CD4-positive, alpha-beta memory T cell (primary cell): ENCODE measurements at regions not wholly inside any gene's neighbourhood (a gene's known extent, or its start where the extent isn't known, plus 50 kb on each side); places are given as distances from the start of the nearest gene placed in this dataset.

Experiments
- CTCF ChIA-PET: fragments of 350-600 bp; sonication (Branson Sonifier 250); formaldehyde crosslinking; loops from one replicate; lab custom pipeline; 2021; ENCODE audit warnings: inconsistent platforms; ENCODE audit not compliant: partially characterized antibody; lab: Charles Lee
- POLR2A ChIA-PET: fragments of 350-600 bp; sonication (Branson Sonifier 250); formaldehyde crosslinking; loops from one replicate; lab custom pipeline; 2021; ENCODE audit not compliant: partially characterized antibody; lab: Charles Lee
- DNase-seq, 5 donors: peaks; one replicate each; pipeline versions ENCODE4 v3.0.0 to v3.0.0-alpha.2; 2020 to 2022; ENCODE audit warnings: mixed read lengths in 1 of 5
- H3K27ac ChIP-seq: one replicate; pipeline ENCODE4 v1.7.0; 2013; ENCODE audit warnings: low read depth, low read length
- H3K27me3 ChIP-seq: 2 replicates; pipeline ENCODE4 v1.7.0; 2013; ENCODE audit warnings: mild to moderate bottlenecking, low read length, moderate library complexity; ENCODE audit not compliant: insufficient read depth
- H3K36me3 ChIP-seq: 2 replicates; pipeline ENCODE4 v1.7.0; 2013; ENCODE audit warnings: mild to moderate bottlenecking, low read length, moderate library complexity; ENCODE audit not compliant: insufficient read depth
- H3K4me1 ChIP-seq: 2 replicates; pipeline ENCODE4 v1.7.0; 2013; ENCODE audit warnings: mild to moderate bottlenecking, low read length, moderate library complexity; ENCODE audit not compliant: insufficient read depth
- H3K4me3 ChIP-seq, 2 donors: one replicate each; pipeline ENCODE4 v1.7.0; 2013; ENCODE audit warnings: low read length in 2 of 2, mild to moderate bottlenecking in 1 of 2
- H3K9me3 ChIP-seq, 2 donors: one replicate each; pipeline ENCODE4 v1.7.0; 2013; ENCODE audit warnings: low read length in 2 of 2, control low read depth in 1 of 2; ENCODE audit not compliant: control insufficient read depth in 1 of 2
- H3K27ac Mint-ChIP-seq, 7 donors: one replicate each; pipeline ENCODE4 v1.8.0; 2020 to 2021; ENCODE audit warnings: mixed read lengths in 7 of 7, mild to moderate bottlenecking in 6 of 7, inconsistent platforms in 3 of 7, moderate library complexity in 3 of 7
- H3K27me3 Mint-ChIP-seq, 2 donors: one replicate each; pipeline ENCODE4 v1.8.0; 2020 to 2021; ENCODE audit warnings: mixed read lengths in 2 of 2
- H3K36me3 Mint-ChIP-seq, 2 donors: one replicate each; pipeline ENCODE4 v1.8.0; 2020 to 2021; ENCODE audit warnings: mixed read lengths in 2 of 2, inconsistent platforms in 1 of 2, mild to moderate bottlenecking in 1 of 2
- H3K4me1 Mint-ChIP-seq, 4 donors: one replicate each; pipeline ENCODE4 v1.8.0; 2020 to 2021; ENCODE audit warnings: mixed read lengths in 4 of 4, mild to moderate bottlenecking in 1 of 4
- H3K4me3 Mint-ChIP-seq, 8 donors: one replicate each; pipeline ENCODE4 v1.8.0; 2020 to 2021; ENCODE audit warnings: mixed read lengths in 8 of 8, mild to moderate bottlenecking in 7 of 8, moderate library complexity in 6 of 8, inconsistent platforms in 3 of 8
- H3K9me3 Mint-ChIP-seq, 8 donors: one replicate each; pipeline ENCODE4 v1.8.0; 2020 to 2021; ENCODE audit warnings: mixed read lengths in 8 of 8, mild to moderate bottlenecking in 5 of 8, inconsistent platforms in 3 of 8, moderate library complexity in 1 of 8
- intact Hi-C: fragments of 100-400 bp; cut with micrococcal nuclease; formaldehyde crosslinking; loops from one replicate; pipeline ENCODE4 v1.15.1; 2023

DNA sequence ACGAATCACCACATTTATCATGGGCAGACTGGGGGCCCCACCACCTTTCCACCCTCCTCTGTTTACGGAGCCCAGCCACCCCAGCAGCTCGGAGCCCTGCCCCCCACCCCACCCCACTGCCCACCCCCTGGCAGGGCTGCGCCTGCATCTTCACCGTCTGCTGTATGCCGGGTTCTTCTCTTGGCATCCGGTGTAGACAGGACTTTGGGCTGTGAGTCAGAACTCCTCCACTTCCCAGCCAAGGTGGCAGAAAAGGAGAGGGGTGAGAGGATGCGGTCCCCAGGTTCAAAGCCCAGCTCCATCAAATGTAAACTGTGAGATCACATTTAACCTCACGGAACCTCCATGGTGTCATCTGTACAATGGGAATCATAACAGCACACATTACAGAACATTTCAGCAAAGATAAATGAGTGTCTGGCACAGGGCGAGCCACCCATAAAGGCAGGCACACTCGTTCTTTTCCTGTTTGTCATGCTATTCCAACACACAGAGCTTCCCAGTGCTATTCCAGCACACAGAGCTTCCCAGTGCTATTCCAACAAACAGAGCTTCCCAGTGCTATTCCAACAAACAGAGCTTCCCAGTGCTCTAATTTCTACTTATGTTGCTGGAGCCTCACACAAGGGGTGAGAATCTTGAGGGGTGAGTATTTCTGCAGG lies 292.7 kb upstream of the RTL1 start:
- Histone ChIP-seq H3K27ac (no peak overlapping the region), H3K4me1 (no peaks in the 10 kb centered on the region), H3K9me3 (no peaks in the 10 kb centered on the region), H3K36me3 (no peaks in the 10 kb centered on the region), H3K27me3 (no peaks in the 10 kb centered on the region), H3K4me3 (no peak overlapping the region)
- Mint-ChIP-seq H3K27me3 (peaks cover 0 to 3% of the 10 kb centered on the region in 2 donors), H3K36me3 (no peaks in the 10 kb centered on the region), H3K4me1 (no peaks in the 10 kb centered on the region), H3K4me3 (no peak overlapping the region), H3K27ac (no peak overlapping the region), H3K9me3 (peaks cover 0 to under 1% (median 0%) of the 10 kb centered on the region in 8 donors)
- POLR2A ChIA-PET, result no interaction called here
- DNase-seq, result no peak
- CTCF ChIA-PET, result no interaction called here
- intact Hi-C loops, result no loop called here

GRCh38 chr14:101196795-101197590 lies 293.5 kb upstream of the RTL1 start:
- peaks cover 0 to 3% of the 10 kb centered on the region in 2 donors for H3K27me3 Mint-ChIP-seq
- Histone ChIP-seq H3K36me3 (no peaks in the 10 kb centered on the region), H3K9me3 (no peaks in the 10 kb centered on the region), H3K4me3 (no peak overlapping the region), H3K27me3 (no peaks in the 10 kb centered on the region), H3K27ac (no peak overlapping the region), H3K4me1 (no peaks in the 10 kb centered on the region)
- no peak for DNase-seq
- no peaks in the 10 kb centered on the region for H3K4me1 Mint-ChIP-seq
- no peaks in the 10 kb centered on the region for H3K36me3 Mint-ChIP-seq
- ChIA-PET CTCF (no interaction called here), POLR2A (no interaction called here)
- intact Hi-C loops, result no loop called here
- H3K27ac Mint-ChIP-seq, result no peak overlapping the region
- peaks cover 0 to 3% (median 0%) of the 10 kb centered on the region in 8 donors for H3K9me3 Mint-ChIP-seq
- no peak overlapping the region for H3K4me3 Mint-ChIP-seq

DNA sequence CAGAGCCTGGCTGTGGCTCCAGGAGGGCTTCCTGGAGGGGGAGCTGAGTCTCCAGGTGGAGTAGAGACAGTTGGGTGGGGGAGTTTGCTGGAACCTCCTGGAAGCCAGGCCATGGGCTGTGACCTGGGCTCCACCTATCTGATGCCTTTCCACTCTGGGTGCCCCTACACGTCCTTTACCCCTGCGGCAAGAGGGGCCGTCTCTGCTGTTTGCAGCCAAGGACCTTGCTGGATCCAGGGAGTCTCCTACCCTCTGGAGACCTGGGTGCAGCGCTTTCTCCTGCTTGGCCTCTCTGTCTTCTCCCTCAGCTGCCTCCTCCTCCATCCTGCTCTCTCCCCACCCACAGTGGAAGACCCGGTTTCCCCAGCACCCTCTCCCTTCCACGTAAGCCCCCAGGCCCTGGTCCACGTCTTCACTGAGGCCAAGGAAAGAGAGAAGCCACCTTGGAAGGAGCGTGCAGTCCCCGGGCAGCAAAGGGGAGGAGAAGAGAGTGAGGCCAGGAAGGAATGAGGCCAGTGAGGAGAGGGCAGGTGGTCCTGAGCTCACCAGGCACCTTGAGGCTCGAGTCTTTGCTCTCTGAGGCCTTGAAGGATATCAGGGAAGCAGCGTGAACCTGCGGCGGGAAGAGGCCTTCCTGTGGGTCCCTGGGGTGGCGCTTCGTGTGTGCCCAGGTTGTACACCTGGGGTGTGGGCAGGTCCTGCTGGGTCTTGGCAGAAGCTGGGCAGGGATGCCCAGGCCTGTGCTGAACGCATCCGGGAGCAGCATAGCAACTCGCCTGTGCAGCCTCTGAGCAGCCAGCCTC lies 294.3 kb upstream of the RTL1 start:
- H3K4me1 ChIP-seq, result no peaks in the 10 kb centered on the region

GRCh38 chr14:101198398-101199027 lies 295.0 kb upstream of the RTL1 start:
- Histone ChIP-seq H3K27me3 (no peaks in the 10 kb centered on the region), H3K4me3 (no peak overlapping the region), H3K36me3 (no peaks in the 10 kb centered on the region), H3K9me3 (peaks cover 0 to 2% of the 10 kb centered on the region in 2 donors), H3K4me1 (no peaks in the 10 kb centered on the region), H3K27ac (no peak overlapping the region)
- no peak for DNase-seq
- POLR2A ChIA-PET, result interaction anchor here (0.6 kb wide), 1 partner anchor 17 kb away, joined by 3 read pairs; no protein-coding TSS in a partner anchor
- no peaks in the 10 kb centered on the region for H3K36me3 Mint-ChIP-seq
- H3K4me1 Mint-ChIP-seq, result no peaks in the 10 kb centered on the region
- CTCF ChIA-PET, result no interaction called here
- no peak overlapping the region for H3K27ac Mint-ChIP-seq
- H3K27me3 Mint-ChIP-seq, result peaks cover 0 to 3% of the 10 kb centered on the region in 2 donors
- H3K9me3 Mint-ChIP-seq, result peaks cover 0 to 6% (median 3%) of the 10 kb centered on the region in 8 donors
- intact Hi-C loops, result no loop called here
- no peak overlapping the region for H3K4me3 Mint-ChIP-seq

More for the DNA sequence above, 294.3 kb upstream of the RTL1 start:
- CTCF ChIA-PET, result no interaction called here
- POLR2A ChIA-PET, result no interaction called here
- Histone ChIP-seq H3K4me3 (no peak overlapping the region), H3K36me3 (no peaks in the 10 kb centered on the region), H3K9me3 (no peaks in the 10 kb centered on the region), H3K27me3 (no peaks in the 10 kb centered on the region), H3K27ac (no peak overlapping the region)
- Mint-ChIP-seq H3K9me3 (peaks cover 0 to 3% (median 0%) of the 10 kb centered on the region in 8 donors), H3K27me3 (peaks cover 0 to 3% of the 10 kb centered on the region in 2 donors), H3K27ac (no peak overlapping the region), H3K4me3 (no peak overlapping the region), H3K36me3 (no peaks in the 10 kb centered on the region), H3K4me1 (no peaks in the 10 kb centered on the region)
- intact Hi-C loops, result no loop called here
- no peak for DNase-seq

- no peak overlapping the region for H3K4me3 Mint-ChIP-seq
- intact Hi-C loops, result no loop called here
- no peak overlapping the region for H3K27ac Mint-ChIP-seq
- no peak overlapping the region for H3K27ac ChIP-seq
- POLR2A ChIA-PET, result interaction anchor here (0.6 kb wide), 1 partner anchor 16 kb away, joined by 3 read pairs; no protein-coding TSS in a partner anchor
- CTCF ChIA-PET, result no interaction called here
- no peaks in the 10 kb centered on the region for H3K4me1 ChIP-seq
- no peak for DNase-seq
- peaks cover 0 to 4% of the 10 kb centered on the region in 2 donors for H3K9me3 ChIP-seq
- no peaks in the 10 kb centered on the region for H3K27me3 ChIP-seq
- H3K36me3 Mint-ChIP-seq, result no peaks in the 10 kb centered on the region
- no peak overlapping the region for H3K4me3 ChIP-seq
- no peaks in the 10 kb centered on the region for H3K36me3 ChIP-seq
- H3K27me3 Mint-ChIP-seq, result peaks cover 0 to 3% of the 10 kb centered on the region in 2 donors
- H3K4me1 Mint-ChIP-seq, result no peaks in the 10 kb centered on the region
- peaks cover 0 to 11% (median 6%) of the 10 kb centered on the region in 8 donors for H3K9me3 Mint-ChIP-seq
Measured at GRCh38 chr14:101199028-101199770, 295.7 kb upstream of the RTL1 start.

GRCh38 chr14:101200008-101200649 lies 296.6 kb upstream of the RTL1 start:
- Histone ChIP-seq H3K36me3 (no peaks in the 10 kb centered on the region), H3K27me3 (no peaks in the 10 kb centered on the region), H3K4me3 (no peak overlapping the region), H3K4me1 (no peaks in the 10 kb centered on the region), H3K27ac (no peak overlapping the region), H3K9me3 (peaks cover 0 to 4% of the 10 kb centered on the region in 2 donors)
- ChIA-PET CTCF (no interaction called here), POLR2A (no interaction called here)
- intact Hi-C loops, result no loop called here
- Mint-ChIP-seq H3K27me3 (peaks cover 0 to 3% of the 10 kb centered on the region in 2 donors), H3K36me3 (no peaks in the 10 kb centered on the region), H3K27ac (no peak overlapping the region), H3K4me3 (no peak overlapping the region), H3K9me3 (peaks cover 6 to 15% (median 7%) of the 10 kb centered on the region in 8 donors), H3K4me1 (no peaks in the 10 kb centered on the region)
- DNase-seq, result no peak
